Hepatocyte (in vitro differentiated cells): ENCODE measurements at regions not wholly inside any gene's neighbourhood (a gene's known extent, or its start where the extent isn't known, plus 50 kb on each side); places are given as distances from the start of the nearest gene placed in this dataset.
"Not testable (repeated sequence)": the region's sequence is repeated elsewhere in the genome, so short reads cannot be mapped to it uniquely, and the experiment has no call there.

Experiments used
- DNase-seq: peaks from one replicate; pipeline ENCODE4 v3.0.0-alpha.2; 2016; ENCODE audit warnings: low spot score
- H2AFZ ChIP-seq: fragments of 200-600 bp; sonication (generic); 2 replicates; pipeline ENCODE4 v1.6.0; 2016; ENCODE audit warnings: antibody characterized with exemption, mild to moderate bottlenecking
- H3K27ac ChIP-seq: fragments of 200-600 bp; sonication (generic); 2 replicates; pipeline ENCODE4 v1.5.1; 2016; ENCODE audit warnings: mild to moderate bottlenecking
- H3K27me3 ChIP-seq: fragments of 200-600 bp; sonication (generic); 2 replicates; pipeline ENCODE4 v1.6.1; 2016
- H3K36me3 ChIP-seq: fragments of 200-600 bp; sonication (generic); replicated peaks from 2 replicates; pipeline ENCODE4 v1.5.1; 2016; ENCODE audit warnings: low read depth; ENCODE audit not compliant: insufficient read depth
- H3K4me1 ChIP-seq: fragments of 200-600 bp; sonication (generic); 2 replicates; pipeline ENCODE4 v1.5.1; 2016; ENCODE audit warnings: mild to moderate bottlenecking, moderate library complexity; ENCODE audit not compliant: insufficient read depth
- H3K4me2 ChIP-seq: fragments of 200-600 bp; sonication (generic); 2 replicates; pipeline ENCODE4 v1.6.0; 2016
- H3K4me3 ChIP-seq: fragments of 200-600 bp; sonication (generic); 2 replicates; pipeline ENCODE4 v1.5.1; 2016; ENCODE audit warnings: mild to moderate bottlenecking
- H3K79me2 ChIP-seq: fragments of 200-600 bp; sonication (generic); 2 replicates; pipeline ENCODE4 v1.6.0; 2017; ENCODE audit warnings: mild to moderate bottlenecking
- H3K9me2 ChIP-seq: fragments of 200-600 bp; sonication (generic); replicated peaks from 2 replicates; pipeline ENCODE4 v1.6.0; 2017; ENCODE audit warnings: mild to moderate bottlenecking; ENCODE audit not compliant: insufficient read depth
- H3K9me3 ChIP-seq: fragments of 200-600 bp; sonication (generic); 2 replicates; pipeline ENCODE4 v1.5.1; 2016; ENCODE audit warnings: low read depth, mild to moderate bottlenecking
- H4K20me1 ChIP-seq: fragments of 200-600 bp; sonication (generic); 2 replicates; pipeline ENCODE4 v1.6.0; 2016; ENCODE audit warnings: mild to moderate bottlenecking; ENCODE audit not compliant: insufficient read depth, poor library complexity, severe bottlenecking
- CTCF ChIP-seq: fragments of 200-600 bp; sonication (generic); IDR thresholded peaks from 2 replicates; pipeline ENCODE4 v1.5.1; 2016; ENCODE audit warnings: antibody characterized with exemption, mild to moderate bottlenecking; ENCODE audit not compliant: poor library complexity
- EZH2 ChIP-seq: fragments of 200-600 bp; sonication (generic); IDR thresholded peaks from 2 replicates; pipeline ENCODE4 v1.6.1; 2016; ENCODE audit warnings: antibody characterized with exemption, mild to moderate bottlenecking, borderline replicate concordance
- EZH2phosphoT487 ChIP-seq: fragments of 200-600 bp; sonication (generic); IDR thresholded peaks from one replicate; pipeline ENCODE4 v1.6.1; 2018; ENCODE audit warnings: antibody characterized with exemption, mild to moderate bottlenecking, low read depth, moderate library complexity; ENCODE audit not compliant: unreplicated experiment, severe bottlenecking
- WGBS: methylation state at CpG from one replicate; pipeline ENCODE4 v1.1.6; 2016; ENCODE audit warnings: low lambda C conversion rate; ENCODE audit errors: missing lambda C conversion rate; 5-methylcytosine and 5-hydroxymethylcytosine counted together

- Histone ChIP-seq H3K27ac (no peak overlapping the region), H3K4me3 (no peak overlapping the region), H3K4me2 (no peak overlapping the region), H3K4me1 (no peaks in the 10 kb centered on the region), H2AFZ (no peak overlapping the region), H4K20me1 (no peaks in the 10 kb centered on the region), H3K9me2 (no peaks in the 10 kb centered on the region), H3K27me3 (no peaks in the 10 kb centered on the region), H3K9me3 (no peaks in the 10 kb centered on the region), H3K36me3 (no peaks in the 10 kb centered on the region), H3K79me2 (no peaks in the 10 kb centered on the region)
- DNase-seq: no peak
- TF ChIP-seq EZH2phosphoT487: no peak
- no peak for TF ChIP-seq CTCF
- no peak for TF ChIP-seq EZH2
- WGBS: 94% methylated on average over 1 of the region's 1 CpG
Observed at GRCh38 chr5:39919876-39920275, 495.1 kb upstream of the DAB2 start.

GRCh38 chr5:39912906-39913305 lies 488.1 kb upstream of the DAB2 start:
- H3K27me3 ChIP-seq: no peaks in the 10 kb centered on the region
- H3K4me1 ChIP-seq: no peaks in the 10 kb centered on the region
- no peak overlapping the region for H3K27ac ChIP-seq
- TF ChIP-seq EZH2phosphoT487: no peak
- TF ChIP-seq CTCF: no peak
- TF ChIP-seq EZH2: no peak
- no peaks in the 10 kb centered on the region for H3K36me3 ChIP-seq
- H3K9me2 ChIP-seq: no peaks in the 10 kb centered on the region
- H2AFZ ChIP-seq: no peak overlapping the region
- no peaks in the 10 kb centered on the region for H3K9me3 ChIP-seq
- no peak overlapping the region for H3K4me3 ChIP-seq
- DNase-seq: no peak
- no peaks in the 10 kb centered on the region for H3K79me2 ChIP-seq
- H3K4me2 ChIP-seq: no peak overlapping the region
- H4K20me1 ChIP-seq: no peaks in the 10 kb centered on the region

- not testable (repeated sequence) for H3K9me2 ChIP-seq, H3K36me3 ChIP-seq, H3K27ac ChIP-seq, H3K9me3 ChIP-seq, H4K20me1 ChIP-seq, H3K79me2 ChIP-seq, H3K4me3 ChIP-seq, H3K27me3 ChIP-seq, H2AFZ ChIP-seq, DNase-seq, H3K4me1 ChIP-seq, H3K4me2 ChIP-seq
- WGBS: 91% methylated on average over 19 of the region's 19 CpGs
Observed at GRCh38 chr5:39907267-39907951, 482.6 kb upstream of the DAB2 start.

DNA sequence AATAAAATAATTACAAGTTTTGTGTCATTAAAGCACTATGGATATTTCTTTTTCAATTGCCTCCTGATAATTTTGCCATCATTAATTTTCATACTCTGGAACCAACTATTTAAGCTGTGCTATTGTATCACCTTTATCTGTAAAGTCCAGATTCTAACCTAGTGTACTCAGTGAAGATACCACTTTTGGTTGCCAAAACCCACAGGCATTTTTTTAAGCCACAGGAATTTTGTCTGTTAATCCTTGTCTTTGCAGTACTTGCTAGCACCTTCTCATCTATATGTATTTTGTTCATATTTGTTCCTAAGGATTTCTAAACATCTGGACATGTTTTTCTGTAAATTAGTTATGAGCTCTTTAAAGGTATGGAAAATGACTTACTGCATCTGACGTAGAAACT lies 481.4 kb upstream of the DAB2 start:
- DNase-seq: no peak
- Histone ChIP-seq H2AFZ (no peak overlapping the region), H3K27ac (no peak overlapping the region), H3K4me3 (no peak overlapping the region), H4K20me1 (no peaks in the 10 kb centered on the region), H3K36me3 (no peaks in the 10 kb centered on the region), H3K27me3 (no peaks in the 10 kb centered on the region), H3K9me2 (no peaks in the 10 kb centered on the region), H3K9me3 (no peaks in the 10 kb centered on the region), H3K4me1 (no peaks in the 10 kb centered on the region), H3K79me2 (no peaks in the 10 kb centered on the region), H3K4me2 (no peak overlapping the region)
- no peak for TF ChIP-seq EZH2
- WGBS: 82% methylated on average over 1 of the region's 1 CpG
